Neural cell (in vitro differentiated cells): ENCODE measurements at regions not wholly inside any gene's neighbourhood (a gene's known extent, or its start where the extent isn't known, plus 50 kb on each side); places are given as distances from the start of the nearest gene placed in this dataset.

Experiments used
- CTCF ChIP-seq: fragments of 450-650 bp; IDR thresholded peaks from 2 replicates; pipeline ENCODE4 v1.5.1; 2014; ENCODE audit warnings: antibody characterized with exemption, mild to moderate bottlenecking, moderate library complexity; ENCODE audit not compliant: poor library complexity, severe bottlenecking
- EZH2 ChIP-seq: fragments of 200-600, 300-800 bp; shearing (Covaris generic), sonication (generic); IDR thresholded peaks from 2 replicates; pipeline ENCODE4 v1.6.1; 2014; ENCODE audit warnings: antibody characterized with exemption, low read length, borderline replicate concordance, mild to moderate bottlenecking; ENCODE audit not compliant: insufficient read depth, poor library complexity, severe bottlenecking
- POLR2AphosphoS5 ChIP-seq: IDR thresholded peaks from 2 replicates; pipeline ENCODE4 v1.6.1; 2012
- SMC3 ChIP-seq: fragments of 450-650 bp; conservative IDR thresholded peaks from 2 replicates; pipeline ENCODE4 v1.6.1; 2014; ENCODE audit warnings: antibody characterized with exemption, mild to moderate bottlenecking, moderate library complexity; ENCODE audit not compliant: poor library complexity
- TAF1 ChIP-seq: IDR thresholded peaks from 2 replicates; pipeline ENCODE4 v1.6.1; 2012; ENCODE audit warnings: low read depth

GRCh38 chr15:66941108-66941711, 124.2 kb upstream of the SMAD3 start:
- TF ChIP-seq CTCF, result no peak
- TF ChIP-seq EZH2, result no peak
- TF ChIP-seq TAF1, result no peak
- no peak for TF ChIP-seq SMC3
- no peak for TF ChIP-seq POLR2AphosphoS5
